Thyroid gland (tissue), 4 donors: ENCODE measurements at regions not wholly inside any gene's neighbourhood (a gene's known extent, or its start where the extent isn't known, plus 50 kb on each side); places are given as distances from the start of the nearest gene placed in this dataset.

Experiments
- CTCF ChIP-seq, 6 experiments: fragments of 200-600 bp in 3 of 6; fragments of 450-650 bp in 3 of 6; sonication (generic) in 3 of 6; IDR thresholded peaks; one replicate each; pipeline ENCODE4 v1.5.1; 2016 to 2019; ENCODE audit warnings: antibody characterized with exemption in 6 of 6, mild to moderate bottlenecking in 2 of 6, inconsistent platforms in 1 of 6, moderate library complexity in 1 of 6
- POLR2A ChIP-seq, 2 donors: fragments of 450-650 bp; IDR thresholded peaks; one replicate each; pipeline ENCODE4 v1.6.1; 2017; ENCODE audit warnings: antibody characterized with exemption in 2 of 2, mild to moderate bottlenecking in 2 of 2, moderate library complexity in 1 of 2

GRCh38 chr5:66242050-66242715 lies 98.1 kb downstream of the SREK1 start:
- no peak for TF ChIP-seq CTCF (IDR thresholded peaks at IDR 0.05)
- no peak for TF ChIP-seq POLR2A (IDR thresholded peaks at IDR 0.05)
